ENCODE measurements at regions not wholly inside any gene's neighbourhood (a gene's known extent, or its start where the extent isn't known, plus 50 kb on each side); places are given as distances from the start of the nearest gene placed in this dataset.

DNA sequence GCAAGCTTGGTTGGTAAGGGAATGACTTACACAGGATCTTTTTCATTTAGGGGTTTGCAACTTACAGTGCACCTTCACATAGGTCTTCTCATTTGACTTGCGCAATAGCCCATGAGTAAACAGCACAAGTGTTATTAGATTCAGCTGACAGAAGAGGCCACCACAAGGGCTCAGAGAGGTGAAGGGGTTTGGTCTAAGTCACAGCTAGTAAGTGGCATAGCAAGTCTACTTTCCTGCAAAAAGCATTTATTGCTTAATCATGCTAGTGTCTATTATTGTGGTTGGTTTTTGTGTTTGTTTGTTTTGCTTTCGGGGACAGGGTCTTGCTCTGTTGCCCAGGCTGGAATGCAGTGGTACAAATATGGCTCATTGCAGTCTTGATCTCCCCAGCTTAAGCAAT lies 83.3 kb downstream of the SPRY1 start:
- peak overlapping the region; percentile 77 for H3K27ac ChIP-seq
- TF ChIP-seq, protein P1, sequence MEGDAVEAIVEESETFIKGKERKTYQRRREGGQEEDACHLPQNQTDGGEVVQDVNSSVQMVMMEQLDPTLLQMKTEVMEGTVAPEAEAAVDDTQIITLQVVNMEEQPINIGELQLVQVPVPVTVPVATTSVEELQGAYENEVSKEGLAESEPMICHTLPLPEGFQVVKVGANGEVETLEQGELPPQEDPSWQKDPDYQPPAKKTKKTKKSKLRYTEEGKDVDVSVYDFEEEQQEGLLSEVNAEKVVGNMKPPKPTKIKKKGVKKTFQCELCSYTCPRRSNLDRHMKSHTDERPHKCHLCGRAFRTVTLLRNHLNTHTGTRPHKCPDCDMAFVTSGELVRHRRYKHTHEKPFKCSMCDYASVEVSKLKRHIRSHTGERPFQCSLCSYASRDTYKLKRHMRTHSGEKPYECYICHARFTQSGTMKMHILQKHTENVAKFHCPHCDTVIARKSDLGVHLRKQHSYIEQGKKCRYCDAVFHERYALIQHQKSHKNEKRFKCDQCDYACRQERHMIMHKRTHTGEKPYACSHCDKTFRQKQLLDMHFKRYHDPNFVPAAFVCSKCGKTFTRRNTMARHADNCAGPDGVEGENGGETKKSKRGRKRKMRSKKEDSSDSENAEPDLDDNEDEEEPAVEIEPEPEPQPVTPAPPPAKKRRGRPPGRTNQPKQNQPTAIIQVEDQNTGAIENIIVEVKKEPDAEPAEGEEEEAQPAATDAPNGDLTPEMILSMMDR (conservative IDR thresholded peaks at IDR 0.05), result no peak

DNA sequence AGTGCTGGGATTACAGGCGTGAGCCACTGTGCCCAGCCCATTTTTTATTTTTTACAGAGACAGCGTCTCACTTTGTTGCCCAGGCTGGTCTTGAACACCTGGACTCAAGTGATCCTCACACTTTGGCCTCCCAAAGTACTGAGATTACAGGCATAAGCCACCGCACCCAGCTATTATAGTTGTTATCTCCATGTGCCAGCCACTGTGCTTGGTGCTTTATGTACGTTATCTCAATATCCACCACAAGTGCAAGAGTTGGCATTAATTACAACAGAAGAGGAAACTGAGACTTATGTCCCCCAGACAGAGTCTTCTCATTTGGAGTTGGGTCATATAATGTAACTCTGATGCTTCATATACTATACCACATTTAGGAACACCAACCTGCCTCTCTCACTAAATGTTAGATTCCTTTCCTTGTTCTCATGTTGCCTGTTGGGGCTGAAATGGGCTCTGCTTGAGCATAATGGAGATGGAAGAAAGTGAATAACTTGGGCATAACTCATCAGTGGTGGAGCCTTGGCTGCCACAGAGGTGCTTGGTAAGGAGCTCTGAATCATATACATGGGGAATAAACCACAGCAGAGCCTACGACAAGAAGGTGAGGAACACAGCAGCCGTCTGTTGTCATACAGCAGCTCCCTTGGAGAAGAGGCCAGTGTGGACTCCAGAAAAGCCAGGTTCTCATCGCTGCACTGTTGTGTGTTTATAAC lies 84.3 kb downstream of the SPRY1 start:
- TF ChIP-seq, protein P1 (conservative IDR thresholded peaks at IDR 0.05), result no peak
- H3K27ac ChIP-seq, result no peak overlapping the region

DNA sequence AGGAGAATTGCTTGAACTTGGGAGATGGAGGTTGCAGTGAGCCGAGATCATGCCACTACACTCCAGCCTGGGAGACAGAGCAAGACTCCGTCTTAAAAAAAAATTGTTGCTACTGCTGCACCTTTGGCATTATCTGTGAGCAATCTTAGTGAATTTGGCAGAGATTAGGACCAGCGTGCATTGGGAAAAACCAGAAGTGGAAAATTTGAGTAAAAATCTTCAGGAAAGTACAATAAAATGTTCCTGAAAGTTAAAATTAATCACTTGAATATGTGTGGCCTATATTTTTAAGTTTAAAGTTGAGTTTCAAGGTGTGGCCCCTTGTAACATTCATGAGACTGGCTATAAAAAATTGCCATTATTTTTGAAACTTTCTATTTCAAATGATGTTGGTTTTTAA lies 85.1 kb downstream of the SPRY1 start:
- TF ChIP-seq, protein P1 (conservative IDR thresholded peaks at IDR 0.05), result no peak
- H3K27ac ChIP-seq, result no peak overlapping the region

DNA sequence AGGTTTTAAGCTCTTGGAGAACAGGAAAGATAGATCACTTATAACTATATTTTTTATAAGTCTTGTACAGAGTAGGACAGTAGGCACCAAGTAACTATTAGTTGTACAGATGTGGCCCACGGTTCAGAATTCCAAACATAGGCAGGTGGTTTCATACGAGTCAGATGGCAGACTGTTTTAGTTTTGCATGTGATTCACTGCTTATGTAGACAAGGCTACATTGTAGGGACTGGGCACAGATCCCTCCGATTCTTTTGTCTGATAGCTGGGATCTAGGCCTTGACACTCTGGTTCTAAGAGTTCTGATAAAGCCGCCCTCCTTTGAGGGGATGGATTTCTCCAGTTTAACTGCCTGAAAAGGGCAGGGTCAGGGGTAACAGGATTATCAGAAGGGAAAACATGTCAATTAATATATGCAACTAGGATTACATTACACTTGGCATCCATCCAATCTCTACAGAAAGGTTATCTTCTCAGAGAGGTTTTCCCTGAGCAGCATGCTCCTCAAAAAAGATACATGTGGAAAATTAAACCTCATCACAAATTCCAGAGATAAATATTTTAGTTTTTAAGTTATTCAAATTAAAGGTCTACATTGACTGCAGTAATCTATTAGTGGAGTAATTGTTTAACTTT lies 87.8 kb downstream of the SPRY1 start:
- TF ChIP-seq, protein P1 (conservative IDR thresholded peaks at IDR 0.05), result no peak
- no peak overlapping the region for H3K27ac ChIP-seq

DNA sequence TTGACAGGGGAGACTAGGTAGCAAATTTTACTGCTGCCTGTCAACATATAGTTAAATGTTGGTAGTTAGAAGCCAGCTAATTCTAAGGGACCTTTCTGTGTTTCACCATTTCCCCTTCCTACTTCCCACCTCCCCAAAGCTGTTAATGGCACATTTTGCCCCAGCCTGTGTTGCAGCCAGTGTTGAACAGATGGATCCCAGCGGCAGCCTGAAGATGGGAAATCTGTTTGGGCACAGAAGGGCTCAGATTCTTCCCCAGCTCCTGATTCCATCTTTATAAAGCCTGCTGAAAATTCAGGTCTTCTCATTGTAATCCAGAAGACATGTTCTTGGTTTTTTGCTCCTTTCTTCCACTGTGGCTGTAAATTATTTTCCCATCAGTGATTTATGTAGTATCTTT lies 89.0 kb downstream of the SPRY1 start:
- TF ChIP-seq, protein P1 (conservative IDR thresholded peaks at IDR 0.05), result no peak
- H3K27ac ChIP-seq, result no peak overlapping the region

DNA sequence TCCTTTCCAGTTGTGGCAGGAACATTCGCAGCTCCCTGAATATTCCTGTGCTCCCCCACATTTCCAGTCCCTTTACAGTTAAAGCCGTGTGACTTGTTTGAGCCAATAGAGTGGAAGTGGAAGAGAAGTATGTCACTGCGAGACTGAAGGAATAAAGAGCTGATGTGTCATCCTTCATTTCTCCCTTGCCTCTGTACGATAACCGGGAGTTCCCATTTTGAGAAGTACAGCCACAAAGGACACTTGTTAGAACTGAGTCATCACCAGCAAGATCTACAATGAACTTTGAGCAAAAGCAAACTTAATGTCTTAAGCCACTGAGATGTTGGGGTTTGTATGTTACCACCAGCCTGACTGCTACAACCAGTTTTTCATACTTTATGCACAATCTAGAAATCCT lies 92.3 kb downstream of the SPRY1 start:
- TF ChIP-seq, protein P1 (conservative IDR thresholded peaks at IDR 0.05), result no peak

DNA sequence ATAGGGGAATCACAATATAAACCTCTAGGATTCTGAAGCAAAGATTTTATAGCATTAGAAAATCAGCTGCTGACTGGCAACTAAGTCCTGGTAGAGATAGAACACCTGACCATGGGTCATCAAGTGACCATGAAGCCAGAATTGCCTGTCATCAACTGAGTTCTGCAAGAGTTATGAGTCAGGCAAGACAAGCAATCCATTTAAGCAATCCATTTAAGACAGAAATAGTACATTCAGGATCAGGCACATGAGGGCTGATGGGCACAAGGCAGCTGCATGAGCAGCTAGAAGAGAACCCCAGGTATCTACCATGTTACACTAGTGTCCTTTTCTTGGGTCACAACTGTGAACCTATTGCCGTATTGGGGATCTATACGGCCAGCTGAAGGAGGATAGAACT lies 98.9 kb downstream of the SPRY1 start:
- TF ChIP-seq, protein P1 (conservative IDR thresholded peaks at IDR 0.05), result no peak
- peak overlapping the region; percentile 79; the same call in 1 of the 2 replicates for H3K27ac ChIP-seq

More for the DNA sequence above, 92.3 kb downstream of the SPRY1 start:
- no peak overlapping the region for H3K27ac ChIP-seq
